Activated CD4-positive, alpha-beta T cell treated with anti-CD3 and anti-CD28 coated beads, Interleukin-2, amount 50 U/mL, for 4 hours (primary cell): ENCODE measurements at regions not wholly inside any gene's neighbourhood (a gene's known extent, or its start where the extent isn't known, plus 50 kb on each side); places are given as distances from the start of the nearest gene placed in this dataset.

Experiments used
- DNase-seq, 2 experiments: peaks; one replicate each; pipeline ENCODE4 v3.0.0-alpha.2; 2020

DNA sequence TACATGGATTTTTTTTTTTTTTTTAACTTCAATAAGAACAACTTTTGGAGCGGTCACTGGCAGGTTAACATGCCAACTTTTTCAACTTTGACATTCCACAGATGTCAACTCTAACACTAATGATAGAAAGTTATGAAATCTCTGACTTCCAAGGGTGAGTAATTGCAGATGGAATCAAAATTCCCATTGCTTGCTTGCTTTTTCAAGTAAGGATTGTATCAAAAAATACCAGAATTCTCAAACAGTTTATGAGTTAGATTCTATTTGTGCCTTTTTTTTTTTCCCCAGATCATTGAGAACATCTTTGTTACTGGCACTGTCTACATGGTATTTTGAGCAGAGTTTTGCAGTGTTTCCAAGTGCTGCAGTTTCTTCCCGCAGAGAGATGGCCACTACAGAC lies 50.3 kb upstream of the OTUD4 start:
- no peak for DNase-seq
